ENCODE measurements at regions not wholly inside any gene's neighbourhood (a gene's known extent, or its start where the extent isn't known, plus 50 kb on each side); places are given as distances from the start of the nearest gene placed in this dataset.

DNA sequence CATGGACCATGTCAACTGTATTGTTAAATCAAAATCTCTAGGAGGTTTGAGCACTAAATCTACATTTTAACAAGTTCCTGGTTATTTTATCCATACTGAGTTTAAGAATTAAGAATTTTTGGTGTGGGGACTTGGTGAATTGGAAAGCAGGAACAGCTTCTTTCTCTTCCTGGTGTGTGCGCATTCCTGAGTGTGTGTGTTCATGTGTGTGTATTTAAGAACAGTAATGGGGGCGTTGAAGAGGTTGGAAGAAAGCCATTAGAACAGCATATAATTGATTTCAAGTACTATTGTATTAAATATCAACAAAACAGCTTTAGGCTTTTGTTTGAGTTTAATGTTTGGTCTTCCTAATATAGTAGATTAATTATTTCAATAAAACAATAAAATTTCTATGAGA lies 801.3 kb upstream of the ID2 start:
- H4K20me1 ChIP-seq (ENCODE audit: insufficient read depth, low read length, poor library complexity, severe bottlenecking): no peaks in the 10 kb centered on the region
- H3K36me3 ChIP-seq (ENCODE audit: insufficient read depth, low read length): no peaks in the 10 kb centered on the region
- no peak overlapping the region for H3K9ac ChIP-seq (ENCODE audit: low read depth, low read length, poor library complexity, severe bottlenecking)
- no peaks in the 10 kb centered on the region for H3K9me3 ChIP-seq (ENCODE audit: insufficient read depth, low read depth, low read length)
- H3K4me2 ChIP-seq (ENCODE audit: low read depth, low read length, poor library complexity, severe bottlenecking): no peak overlapping the region
- TF ChIP-seq EZH2phosphoT487 (IDR thresholded peaks at IDR 0.05; ENCODE audit: borderline replicate concordance): no peak
- TF ChIP-seq, protein P1, sequence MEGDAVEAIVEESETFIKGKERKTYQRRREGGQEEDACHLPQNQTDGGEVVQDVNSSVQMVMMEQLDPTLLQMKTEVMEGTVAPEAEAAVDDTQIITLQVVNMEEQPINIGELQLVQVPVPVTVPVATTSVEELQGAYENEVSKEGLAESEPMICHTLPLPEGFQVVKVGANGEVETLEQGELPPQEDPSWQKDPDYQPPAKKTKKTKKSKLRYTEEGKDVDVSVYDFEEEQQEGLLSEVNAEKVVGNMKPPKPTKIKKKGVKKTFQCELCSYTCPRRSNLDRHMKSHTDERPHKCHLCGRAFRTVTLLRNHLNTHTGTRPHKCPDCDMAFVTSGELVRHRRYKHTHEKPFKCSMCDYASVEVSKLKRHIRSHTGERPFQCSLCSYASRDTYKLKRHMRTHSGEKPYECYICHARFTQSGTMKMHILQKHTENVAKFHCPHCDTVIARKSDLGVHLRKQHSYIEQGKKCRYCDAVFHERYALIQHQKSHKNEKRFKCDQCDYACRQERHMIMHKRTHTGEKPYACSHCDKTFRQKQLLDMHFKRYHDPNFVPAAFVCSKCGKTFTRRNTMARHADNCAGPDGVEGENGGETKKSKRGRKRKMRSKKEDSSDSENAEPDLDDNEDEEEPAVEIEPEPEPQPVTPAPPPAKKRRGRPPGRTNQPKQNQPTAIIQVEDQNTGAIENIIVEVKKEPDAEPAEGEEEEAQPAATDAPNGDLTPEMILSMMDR (conservative IDR thresholded peaks at IDR 0.05; ENCODE audit: low read length): no peak
- no peaks in the 10 kb centered on the region for H3K9me2 ChIP-seq (replicated peaks; ENCODE audit: low read depth, low read length)
- H3K27me3 ChIP-seq (ENCODE audit: insufficient read depth, low read length, poor library complexity, severe bottlenecking): no peaks in the 10 kb centered on the region
- H3K4me3 ChIP-seq (ENCODE audit: low read length, poor library complexity, severe bottlenecking): no peak overlapping the region
- peaks cover 5% of the 10 kb centered on the region for H3K4me1 ChIP-seq (ENCODE audit: insufficient read depth, low read length, poor library complexity, severe bottlenecking)
- no peaks in the 10 kb centered on the region for H3K79me2 ChIP-seq (ENCODE audit: insufficient read depth, low read length)
- H2AFZ ChIP-seq (ENCODE audit: low read length): no peak overlapping the region
- no peaks in the 10 kb centered on the region for H3F3A ChIP-seq (ENCODE audit: low read depth)

DNA sequence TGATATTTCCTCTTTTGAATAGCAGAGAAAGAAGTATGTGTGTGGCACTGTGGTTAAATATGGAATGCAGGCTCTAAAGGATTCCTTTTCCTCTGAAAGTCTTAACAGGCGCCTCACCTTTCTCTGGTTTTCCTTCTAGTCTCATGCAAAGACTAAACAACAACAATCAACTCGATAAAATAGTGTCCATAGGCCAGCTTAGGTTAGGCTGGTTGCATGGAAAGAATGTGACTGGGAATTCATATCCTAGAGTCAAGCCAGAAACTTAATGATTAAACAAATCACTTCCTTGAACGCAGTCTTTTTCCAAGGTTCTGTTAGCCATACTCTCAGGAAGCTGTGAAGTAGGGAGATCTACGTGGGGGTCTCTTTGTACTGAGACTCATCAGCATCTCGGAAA lies 800.8 kb upstream of the ID2 start:
- Histone ChIP-seq H3K4me2 (ENCODE audit: low read depth, low read length, poor library complexity, severe bottlenecking) (no peak overlapping the region), H4K20me1 (ENCODE audit: insufficient read depth, low read length, poor library complexity, severe bottlenecking) (no peaks in the 10 kb centered on the region), H3K27me3 (ENCODE audit: insufficient read depth, low read length, poor library complexity, severe bottlenecking) (no peaks in the 10 kb centered on the region), H2AFZ (ENCODE audit: low read length) (no peak overlapping the region), H3K9ac (ENCODE audit: low read depth, low read length, poor library complexity, severe bottlenecking) (no peak overlapping the region), H3K9me3 (ENCODE audit: insufficient read depth, low read depth, low read length) (no peaks in the 10 kb centered on the region), H3F3A (ENCODE audit: low read depth) (no peaks in the 10 kb centered on the region), H3K36me3 (ENCODE audit: insufficient read depth, low read length) (no peaks in the 10 kb centered on the region), H3K79me2 (ENCODE audit: insufficient read depth, low read length) (no peaks in the 10 kb centered on the region), H3K9me2 (replicated peaks; ENCODE audit: low read depth, low read length) (no peaks in the 10 kb centered on the region), H3K4me3 (ENCODE audit: low read length, poor library complexity, severe bottlenecking) (no peak overlapping the region), H3K4me1 (ENCODE audit: insufficient read depth, low read length, poor library complexity, severe bottlenecking) (peaks cover 6% of the 10 kb centered on the region)
- no peak for TF ChIP-seq EZH2phosphoT487 (IDR thresholded peaks at IDR 0.05; ENCODE audit: borderline replicate concordance)
- TF ChIP-seq, protein P1 (conservative IDR thresholded peaks at IDR 0.05; ENCODE audit: low read length): no peak

DNA sequence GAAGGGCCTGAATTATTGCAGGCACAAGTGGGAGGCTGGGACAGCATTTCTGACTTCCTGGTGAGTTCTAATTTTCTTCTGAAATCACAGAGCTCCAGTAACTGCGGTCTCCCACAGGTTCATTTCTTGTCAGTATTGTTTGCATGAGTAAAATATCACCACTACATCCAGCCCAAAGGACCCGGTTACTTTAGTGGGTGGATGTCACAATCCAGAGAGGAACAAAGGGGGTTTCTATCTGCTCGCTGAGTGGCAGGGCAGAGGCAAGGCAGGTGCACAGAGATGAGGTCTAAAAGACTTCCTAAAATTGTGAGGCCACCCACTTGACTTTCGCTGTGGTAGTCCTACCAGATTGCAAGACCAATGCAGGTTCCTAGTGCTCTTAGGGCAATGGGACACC lies 800.4 kb upstream of the ID2 start:
- Histone ChIP-seq H3K4me1 (ENCODE audit: insufficient read depth, low read length, poor library complexity, severe bottlenecking) (peaks cover 6% of the 10 kb centered on the region), H3K9me2 (replicated peaks; ENCODE audit: low read depth, low read length) (no peaks in the 10 kb centered on the region), H3K9me3 (ENCODE audit: insufficient read depth, low read depth, low read length) (no peaks in the 10 kb centered on the region), H3K79me2 (ENCODE audit: insufficient read depth, low read length) (no peaks in the 10 kb centered on the region), H4K20me1 (ENCODE audit: insufficient read depth, low read length, poor library complexity, severe bottlenecking) (no peaks in the 10 kb centered on the region), H3K4me2 (ENCODE audit: low read depth, low read length, poor library complexity, severe bottlenecking) (no peak overlapping the region), H2AFZ (ENCODE audit: low read length) (no peak overlapping the region), H3K36me3 (ENCODE audit: insufficient read depth, low read length) (no peaks in the 10 kb centered on the region), H3K4me3 (ENCODE audit: low read length, poor library complexity, severe bottlenecking) (no peak overlapping the region), H3F3A (ENCODE audit: low read depth) (no peaks in the 10 kb centered on the region), H3K9ac (ENCODE audit: low read depth, low read length, poor library complexity, severe bottlenecking) (no peak overlapping the region), H3K27me3 (ENCODE audit: insufficient read depth, low read length, poor library complexity, severe bottlenecking) (no peaks in the 10 kb centered on the region)
- no peak for TF ChIP-seq EZH2phosphoT487 (IDR thresholded peaks at IDR 0.05; ENCODE audit: borderline replicate concordance)
- TF ChIP-seq, protein P1 (conservative IDR thresholded peaks at IDR 0.05; ENCODE audit: low read length): no peak

Data from Loucy (cell line).